Endothelial cell of umbilical vein (primary cell): ENCODE measurements at regions not wholly inside any gene's neighbourhood (a gene's known extent, or its start where the extent isn't known, plus 50 kb on each side); places are given as distances from the start of the nearest gene placed in this dataset.

Experiments
- BruUV-seq: library from RNA; stranded (reverse); fragments of 400-500 nt; replicated peaks from 2 replicates; lab custom pipeline; 2021; lab: Mats Ljungman, UMichigan
- CTCF ChIA-PET: fragments of 300-600, 350-600 bp; sonication (Branson Sonifier 250); formaldehyde crosslinking; loops from one replicate; lab custom pipeline; 2021; ENCODE audit warnings: antibody characterized with exemption, inconsistent platforms; lab: Charles Lee
- POLR2A ChIA-PET: fragments of 300-600, 350-600 bp; sonication (Branson Sonifier 250); formaldehyde crosslinking; loops from one replicate; lab custom pipeline; 2021; ENCODE audit warnings: antibody characterized with exemption, inconsistent platforms; lab: Charles Lee
- DNase-seq: peaks from one replicate; pipeline ENCODE4 v3.0.0-alpha.2; 2011; ENCODE audit warnings: low read depth, low spot score
- FAIRE-seq: peaks from 2 replicates; lab custom pipeline; 2011; peaks lifted over from hg19 to GRCh38; lab: Jason Lieb, UNC
- H2AFZ ChIP-seq: 2 replicates; pipeline ENCODE4 v1.6.0; 2012; ENCODE audit warnings: low read depth, low read length, control low read depth, inconsistent platforms
- H3K27ac ChIP-seq: 2 replicates; pipeline ENCODE4 v1.5.1; 2011; ENCODE audit warnings: low read depth, mild to moderate bottlenecking, control low read depth, low read length, moderate library complexity; ENCODE audit not compliant: insufficient read depth
- H3K27me3 ChIP-seq, 2 experiments: 2 replicates each; pipeline versions ENCODE4 v1.6.0 to v1.6.1; 2011; ENCODE audit warnings: low read length in 2 of 2, mixed read lengths in 1 of 2; ENCODE audit not compliant: control insufficient read depth in 2 of 2, insufficient read depth in 2 of 2
- H3K36me3 ChIP-seq, 2 experiments: 2 replicates in 1 of 2; 3 replicates in 1 of 2; pipeline ENCODE4 v1.5.1; 2011; ENCODE audit warnings: low read length in 2 of 2, mild to moderate bottlenecking in 1 of 2, moderate library complexity in 1 of 2; ENCODE audit not compliant: control insufficient read depth in 2 of 2, insufficient read depth in 2 of 2; ENCODE audit errors: extremely low read depth in 1 of 2
- H3K4me1 ChIP-seq: 3 replicates; pipeline ENCODE4 v1.5.1; 2011; ENCODE audit warnings: mild to moderate bottlenecking, low read length; ENCODE audit not compliant: control insufficient read depth, insufficient read depth; ENCODE audit errors: extremely low read depth
- H3K4me2 ChIP-seq: 2 replicates; pipeline ENCODE4 v1.6.1; 2011; ENCODE audit warnings: low read length, control low read depth, mixed read lengths; ENCODE audit not compliant: insufficient read depth
- H3K4me3 ChIP-seq, 3 experiments: fragments of 200-600 bp in 1 of 3; sonication (generic), shearing (Covaris generic) in 1 of 3; replicated peaks in 1 of 3; 2 replicates each; pipeline ENCODE4 v1.5.1; 2011 to 2016; ENCODE audit warnings: control low read depth in 3 of 3, low read length in 3 of 3, mild to moderate bottlenecking in 2 of 3, inconsistent platforms in 1 of 3, low read depth in 1 of 3, moderate library complexity in 1 of 3; ENCODE audit not compliant: insufficient read depth in 1 of 3
- H3K79me2 ChIP-seq: 2 replicates; pipeline ENCODE4 v1.6.0; 2012; ENCODE audit warnings: low read length, inconsistent platforms; ENCODE audit not compliant: control insufficient read depth, insufficient read depth
- H3K9ac ChIP-seq: replicated peaks from 2 replicates; pipeline ENCODE3; 2011; ENCODE audit warnings: low read length, control low read depth; ENCODE audit not compliant: insufficient read depth; ENCODE audit errors: extremely low read depth
- H3K9me1 ChIP-seq: replicated peaks from 3 replicates; pipeline ENCODE4 v1.6.0; 2011; ENCODE audit warnings: mild to moderate bottlenecking, low read length; ENCODE audit not compliant: control insufficient read depth, insufficient read depth; ENCODE audit errors: extremely low read depth
- H3K9me3 ChIP-seq: replicated peaks from 2 replicates; pipeline ENCODE4 v1.5.1; 2012; ENCODE audit warnings: low read length, inconsistent platforms; ENCODE audit not compliant: control insufficient read depth, insufficient read depth
- H4K20me1 ChIP-seq: replicated peaks from 2 replicates; pipeline ENCODE3; 2011; ENCODE audit warnings: mild to moderate bottlenecking, low read length; ENCODE audit not compliant: control insufficient read depth, insufficient read depth; ENCODE audit errors: extremely low read depth
- CTCF ChIP-seq, 2 donors: IDR thresholded peaks; 1 replicate in 1 of 2; 2 replicates in 1 of 2; pipeline ENCODE4 v1.5.1; 2011; ENCODE audit warnings: low read length in 2 of 2, mild to moderate bottlenecking in 2 of 2, moderate library complexity in 2 of 2, control low read depth in 1 of 2, inconsistent platforms in 1 of 2, low read depth in 1 of 2; ENCODE audit not compliant: insufficient read depth in 1 of 2; ENCODE audit errors: extremely low read depth in 1 of 2
- EZH2 ChIP-seq: IDR thresholded peaks from 2 replicates; pipeline ENCODE4 v1.6.1; 2012; ENCODE audit warnings: borderline replicate concordance, low read depth, mild to moderate bottlenecking, moderate library complexity, low read length, inconsistent platforms; ENCODE audit not compliant: severe bottlenecking
- FOS ChIP-seq: IDR thresholded peaks from 2 replicates; pipeline ENCODE4 v1.6.1; 2011; ENCODE audit warnings: mild to moderate bottlenecking, low read length, moderate library complexity, borderline replicate concordance; ENCODE audit not compliant: insufficient read depth
- GATA2 ChIP-seq: IDR thresholded peaks from 2 replicates; pipeline ENCODE4 v1.7.0; 2011; ENCODE audit warnings: low read depth, mild to moderate bottlenecking, moderate library complexity, mixed read lengths, low read length; ENCODE audit not compliant: insufficient read length, insufficient read depth
- JUN ChIP-seq: IDR thresholded peaks from 2 replicates; pipeline ENCODE4 v1.6.1; 2011; ENCODE audit warnings: borderline replicate concordance, low read depth; ENCODE audit not compliant: insufficient read length, insufficient read depth
- MAX ChIP-seq: IDR thresholded peaks from 2 replicates; pipeline ENCODE4 v1.6.1; 2011; ENCODE audit not compliant: insufficient read depth, insufficient read length
- MYC ChIP-seq: IDR thresholded peaks from one replicate; pipeline ENCODE4 v1.6.1; 2011; ENCODE audit warnings: mild to moderate bottlenecking, low read depth, low read length
- POLR2A ChIP-seq: IDR thresholded peaks from 2 replicates; pipeline ENCODE4 v1.6.1; 2012; ENCODE audit warnings: low read depth, mild to moderate bottlenecking, control low read depth, low read length
- POLR2AphosphoS5 ChIP-seq: IDR thresholded peaks from 2 replicates; pipeline ENCODE4 v1.6.1; 2012; ENCODE audit warnings: low read depth, mild to moderate bottlenecking, control low read depth, low read length, moderate library complexity; ENCODE audit not compliant: insufficient read depth
- dilution Hi-C: fragments of 300-500 bp; cut with MboI; formaldehyde crosslinking; loops from one replicate; pipeline ENCODE4 v1.15.0; 2019; ENCODE audit warnings: low sequenced_read_pairs; ENCODE audit not compliant: extremely low pct_ligation_motif_present
- intact Hi-C: fragments of 100-400 bp; cut with micrococcal nuclease; formaldehyde crosslinking; loops from one replicate; pipeline ENCODE4 v1.10.0; 2022

GRCh38 chr13:85312071-85312470 lies 487.1 kb downstream of the SLITRK6 start:
- H3K9ac ChIP-seq: no peak overlapping the region
- no peaks in the 10 kb centered on the region for H4K20me1 ChIP-seq
- DNase-seq: no peak
- H2AFZ ChIP-seq: no peak overlapping the region
- no peak for FAIRE-seq
- dilution Hi-C loops: no loop called here
- ChIA-PET CTCF (no interaction called here), POLR2A (no interaction called here)
- H3K27me3 ChIP-seq: no peaks in the 10 kb centered on the region
- no peaks in the 10 kb centered on the region for H3K36me3 ChIP-seq
- no peaks in the 10 kb centered on the region for H3K9me3 ChIP-seq
- H3K27ac ChIP-seq: no peak overlapping the region
- H3K4me2 ChIP-seq: no peak overlapping the region
- H3K4me3 ChIP-seq: no peak overlapping the region
- no peaks in the 10 kb centered on the region for H3K9me1 ChIP-seq
- TF ChIP-seq GATA2: no peak
- TF ChIP-seq EZH2: no peak
- TF ChIP-seq MYC: no peak
- no peak for TF ChIP-seq POLR2A
- no peak for TF ChIP-seq JUN
- TF ChIP-seq POLR2AphosphoS5: no peak
- TF ChIP-seq CTCF (IDR thresholded peaks at IDR 0.05; ENCODE audit: extremely low read depth in 1 of 2, insufficient read depth in 1 of 2, low read depth in 1 of 2, low read length in 2 of 2): no peak
- no peak for TF ChIP-seq MAX
- no peak for TF ChIP-seq FOS
- H3K79me2 ChIP-seq: no peaks in the 10 kb centered on the region
- intact Hi-C loops: loop anchor here (5.0 kb wide), 1 partner anchor 35 kb away; no protein-coding TSS in a partner anchor
- BruUV-seq: no TSS peak
- H3K4me1 ChIP-seq: peaks cover 2% of the 10 kb centered on the region
